SH-SY5Y (cell line): ENCODE measurements at regions not wholly inside any gene's neighbourhood (a gene's known extent, or its start where the extent isn't known, plus 50 kb on each side); places are given as distances from the start of the nearest gene placed in this dataset.

Source experiments
- GATA2 ChIP-seq: IDR thresholded peaks from 2 replicates; pipeline ENCODE4 v1.6.1; 2011; ENCODE audit warnings: mild to moderate bottlenecking, low read depth, low read length
- GATA3 ChIP-seq: IDR thresholded peaks from 2 replicates; pipeline ENCODE4 v1.6.1; 2011; ENCODE audit warnings: low read depth, mild to moderate bottlenecking, low read length, moderate library complexity

DNA sequence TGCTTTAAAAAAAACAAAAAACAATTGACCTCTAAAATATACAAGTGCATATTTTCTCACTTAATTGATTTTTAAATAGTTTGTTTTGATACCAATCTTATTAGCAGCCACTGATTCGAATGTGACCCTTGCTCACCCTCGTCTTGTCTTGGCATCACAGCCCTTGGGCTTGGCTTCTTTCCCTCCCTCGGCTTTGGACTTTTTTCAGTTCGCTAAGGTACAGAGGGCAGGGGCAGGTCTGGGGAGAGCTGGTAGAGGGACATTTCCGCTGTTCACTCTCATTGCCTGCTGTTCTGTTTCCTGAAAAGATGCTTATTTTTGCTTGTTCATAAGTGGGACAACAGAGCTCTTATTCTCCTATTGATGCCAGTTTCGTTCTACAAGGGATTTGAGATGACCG, 88.5 kb upstream of the RPS6KA3 start:
- TF ChIP-seq GATA3 (no peak), GATA2 (no peak)
